SW 1271 (cell line): ENCODE measurements at regions not wholly inside any gene's neighbourhood (a gene's known extent, or its start where the extent isn't known, plus 50 kb on each side); places are given as distances from the start of the nearest gene placed in this dataset.

ENCODE experiments used
- DNase-seq, 2 experiments: peaks; one replicate each; lab custom pipeline; 2025; lab: John Stamatoyannopoulos, UW

GRCh38 chr15:62802612-62803011, 239.9 kb upstream of the TPM1 start:
- no peak for DNase-seq

- no peak for DNase-seq
Measured at GRCh38 chr15:62803856-62804400, 238.6 kb upstream of the TPM1 start.

- no peak for DNase-seq
Measured at GRCh38 chr15:62805502-62805901, 237.0 kb upstream of the TPM1 start.

- no peak for DNase-seq
Measured at GRCh38 chr15:62807539-62808130, 234.9 kb upstream of the TPM1 start.

- DNase-seq, result no peak
Measured at GRCh38 chr15:62809115-62809967, 233.2 kb upstream of the TPM1 start.

- DNase-seq, result no peak
Measured at GRCh38 chr15:62809968-62810260, 232.6 kb upstream of the TPM1 start.

GRCh38 chr15:62812515-62812835, 230.1 kb upstream of the TPM1 start:
- no peak for DNase-seq

- DNase-seq, result no peak
Measured at GRCh38 chr15:62816342-62817069, 226.0 kb upstream of the TPM1 start.

- no peak for DNase-seq
Measured at GRCh38 chr15:62818691-62819090, 223.9 kb upstream of the TPM1 start.

GRCh38 chr15:62821384-62822131, 221.0 kb upstream of the TPM1 start:
- DNase-seq, result no peak

- no peak for DNase-seq
Measured at GRCh38 chr15:62822228-62822627, 220.3 kb upstream of the TPM1 start.

- no peak for DNase-seq
Measured at GRCh38 chr15:62823561-62823960, 219.0 kb upstream of the TPM1 start.

GRCh38 chr15:62824111-62825015, 218.2 kb upstream of the TPM1 start:
- no peak for DNase-seq

- no peak for DNase-seq
Measured at GRCh38 chr15:62825191-62825590, 217.4 kb upstream of the TPM1 start.

- DNase-seq, result no peak
Measured at GRCh38 chr15:62826561-62826960, 216.0 kb upstream of the TPM1 start.

GRCh38 chr15:62828364-62828763, 214.2 kb upstream of the TPM1 start:
- DNase-seq, result no peak

- DNase-seq, result no peak
Measured at GRCh38 chr15:62832231-62832630, 210.3 kb upstream of the TPM1 start.

GRCh38 chr15:62833646-62834045, 208.9 kb upstream of the TPM1 start:
- no peak for DNase-seq

- DNase-seq, result no peak
Measured at GRCh38 chr15:62834686-62835329, 207.7 kb upstream of the TPM1 start.

- DNase-seq, result no peak
Measured at GRCh38 chr15:62835351-62835750, 207.2 kb upstream of the TPM1 start.

- no peak for DNase-seq
Measured at GRCh38 chr15:62835762-62836161, 206.8 kb upstream of the TPM1 start.
